ENCODE measurements at regions not wholly inside any gene's neighbourhood (a gene's known extent, or its start where the extent isn't known, plus 50 kb on each side); places are given as distances from the start of the nearest gene placed in this dataset.

- peaks cover 0 to 7% of the 10 kb centered on the region in 2 donors for H3K4me1 ChIP-seq (replicated peaks in 1 of 2)
- no peaks in the 10 kb centered on the region for H3K36me3 ChIP-seq (replicated peaks in 1 of 2)
- DNase-seq = peak; percentile 15 to 73 (median 60)
- 61 to 66% (median 64%) methylated on average over 6 of the region's 6 CpGs for WGBS, 4 donors
- no peaks in the 10 kb centered on the region for H3K27me3 ChIP-seq
- H3K9me3 ChIP-seq (replicated peaks in 1 of 3) = no peaks in the 10 kb centered on the region
- H3K27ac ChIP-seq = no peak overlapping the region
- intact Hi-C loops (cut with DNase I) = no loop called here
- no peak overlapping the region for H3K4me3 ChIP-seq
- TF ChIP-seq CTCF (IDR thresholded peaks at IDR 0.05) (no peak), POLR2A (IDR thresholded peaks at IDR 0.05) (no peak)
These were observed 170.2 kb upstream of the PRICKLE1 start for GRCh38 chr12:42759622-42760273.

- DNase-seq = no peak
- H3K36me3 ChIP-seq (replicated peaks in 1 of 2) = no peaks in the 10 kb centered on the region
- H3K4me3 ChIP-seq = no peak overlapping the region
- H3K9me3 ChIP-seq (replicated peaks in 1 of 3) = no peaks in the 10 kb centered on the region
- intact Hi-C loops (cut with DNase I) = no loop called here
- H3K27me3 ChIP-seq = no peaks in the 10 kb centered on the region
- WGBS, 4 donors = 80 to 94% (median 87%) methylated on average over 4 of the region's 4 CpGs
- H3K27ac ChIP-seq = no peak overlapping the region
- no peak for TF ChIP-seq CTCF (IDR thresholded peaks at IDR 0.05)
- TF ChIP-seq POLR2A (IDR thresholded peaks at IDR 0.05) = no peak
- peaks cover 0 to 7% of the 10 kb centered on the region in 2 donors for H3K4me1 ChIP-seq (replicated peaks in 1 of 2)
These were observed 169.3 kb upstream of the PRICKLE1 start for GRCh38 chr12:42758806-42759205.

- H3K9me3 ChIP-seq (replicated peaks in 1 of 3) = no peaks in the 10 kb centered on the region
- H3K27ac ChIP-seq = no peak overlapping the region
- no peak for DNase-seq
- H3K4me1 ChIP-seq (replicated peaks in 1 of 2) = peaks cover 0 to 7% of the 10 kb centered on the region in 2 donors
- H3K4me3 ChIP-seq = no peak overlapping the region
- H3K36me3 ChIP-seq (replicated peaks in 1 of 2) = no peaks in the 10 kb centered on the region
- TF ChIP-seq CTCF (IDR thresholded peaks at IDR 0.05) = no peak
- no peak for TF ChIP-seq POLR2A (IDR thresholded peaks at IDR 0.05)
- intact Hi-C loops (cut with DNase I) = no loop called here
- 65 to 71% (median 68%) methylated on average over 8 of the region's 8 CpGs for WGBS, 4 donors
- no peaks in the 10 kb centered on the region for H3K27me3 ChIP-seq
These were observed 168.1 kb upstream of the PRICKLE1 start for GRCh38 chr12:42757624-42758119.

- TF ChIP-seq CTCF (IDR thresholded peaks at IDR 0.05) (no peak), POLR2A (IDR thresholded peaks at IDR 0.05) (no peak)
- no peak overlapping the region for H3K27ac ChIP-seq
- WGBS, 4 donors = 46 to 53% (median 48%) methylated on average over 8 to 9 of the region's 9 CpGs
- peaks cover 0 to 7% of the 10 kb centered on the region in 2 donors for H3K4me1 ChIP-seq (replicated peaks in 1 of 2)
- no peaks in the 10 kb centered on the region for H3K27me3 ChIP-seq
- intact Hi-C loops (cut with DNase I) = no loop called here
- DNase-seq = no peak
- H3K4me3 ChIP-seq = no peak overlapping the region
- no peaks in the 10 kb centered on the region for H3K36me3 ChIP-seq (replicated peaks in 1 of 2)
- no peaks in the 10 kb centered on the region for H3K9me3 ChIP-seq (replicated peaks in 1 of 3)
These were observed 167.5 kb upstream of the PRICKLE1 start for GRCh38 chr12:42756841-42757623.

All from adrenal gland (tissue), 9 donors.